ENCODE measurements at regions not wholly inside any gene's neighbourhood (a gene's known extent, or its start where the extent isn't known, plus 50 kb on each side); places are given as distances from the start of the nearest gene placed in this dataset.

- TF ChIP-seq POLR2A (IDR thresholded peaks at IDR 0.05) (no peak), CTCF (IDR thresholded peaks at IDR 0.05) (no peak)
- intact Hi-C loops (cut with DNase I; ENCODE audit: low total_unique reads): no loop called here
- WGBS, 2 donors: 45 to 54% methylated on average over 1 of the region's 1 CpG
- no peak overlapping the region for H3K4me3 ChIP-seq (ENCODE audit: low read depth, poor library complexity, severe bottlenecking)
- no peak for DNase-seq (ENCODE audit: low spot score in 2 of 2)
Measured at GRCh38 chr6:22658934-22659333, 89.6 kb downstream of the HDGFL1 start.

- H3K4me3 ChIP-seq (ENCODE audit: low read depth, poor library complexity, severe bottlenecking): no peak overlapping the region
- no peak for DNase-seq (ENCODE audit: low spot score in 2 of 2)
- intact Hi-C loops (cut with DNase I; ENCODE audit: low total_unique reads): no loop called here
- TF ChIP-seq POLR2A (IDR thresholded peaks at IDR 0.05) (no peak), CTCF (IDR thresholded peaks at IDR 0.05) (no peak)
- WGBS, 2 donors: 86 to 87% methylated on average over 2 of the region's 2 CpGs
Measured at GRCh38 chr6:22664968-22665367, 95.6 kb downstream of the HDGFL1 start.

GRCh38 chr6:22666021-22666420 is 96.7 kb downstream of the HDGFL1 start:
- no peak for TF ChIP-seq CTCF (IDR thresholded peaks at IDR 0.05)
- TF ChIP-seq POLR2A (IDR thresholded peaks at IDR 0.05): no peak
- intact Hi-C loops (cut with DNase I; ENCODE audit: low total_unique reads): no loop called here
- WGBS, 2 donors: 77 to 85% methylated on average over 1 of the region's 1 CpG
- DNase-seq (ENCODE audit: low spot score in 2 of 2): no peak
- no peak overlapping the region for H3K4me3 ChIP-seq (ENCODE audit: low read depth, poor library complexity, severe bottlenecking)

GRCh38 chr6:22666586-22666985 is 97.2 kb downstream of the HDGFL1 start:
- DNase-seq (ENCODE audit: low spot score in 2 of 2): no peak
- WGBS, 2 donors: 65 to 69% methylated on average over 2 of the region's 2 CpGs
- intact Hi-C loops (cut with DNase I; ENCODE audit: low total_unique reads): no loop called here
- no peak overlapping the region for H3K4me3 ChIP-seq (ENCODE audit: low read depth, poor library complexity, severe bottlenecking)
- TF ChIP-seq CTCF (IDR thresholded peaks at IDR 0.05) (no peak), POLR2A (IDR thresholded peaks at IDR 0.05) (no peak)

- intact Hi-C loops (cut with DNase I; ENCODE audit: low total_unique reads): no loop called here
- TF ChIP-seq CTCF (IDR thresholded peaks at IDR 0.05): no peak
- TF ChIP-seq POLR2A (IDR thresholded peaks at IDR 0.05): no peak
- H3K4me3 ChIP-seq (ENCODE audit: low read depth, poor library complexity, severe bottlenecking): no peak overlapping the region
- 50 to 62% methylated on average over 1 of the region's 1 CpG for WGBS, 2 donors
- DNase-seq (ENCODE audit: low spot score in 2 of 2): no peak
Measured at GRCh38 chr6:22667855-22668254, 98.5 kb downstream of the HDGFL1 start.

GRCh38 chr6:22668307-22668706 is 98.9 kb downstream of the HDGFL1 start:
- no peak for DNase-seq (ENCODE audit: low spot score in 2 of 2)
- TF ChIP-seq CTCF (IDR thresholded peaks at IDR 0.05): no peak
- no peak for TF ChIP-seq POLR2A (IDR thresholded peaks at IDR 0.05)
- 39 to 42% methylated on average over 3 of the region's 3 CpGs for WGBS, 2 donors
- intact Hi-C loops (cut with DNase I; ENCODE audit: low total_unique reads): no loop called here
- H3K4me3 ChIP-seq (ENCODE audit: low read depth, poor library complexity, severe bottlenecking): no peak overlapping the region
